ENCODE measurements at regions not wholly inside any gene's neighbourhood (a gene's known extent, or its start where the extent isn't known, plus 50 kb on each side); places are given as distances from the start of the nearest gene placed in this dataset.
"Not testable (repeated sequence)": the region's sequence is repeated elsewhere in the genome, so short reads cannot be mapped to it uniquely, and the experiment has no call there.

GRCh38 chr9:64499541-64499940 lies 785.5 kb downstream of the FOXD4L5 start:
- DNase-seq (ENCODE audit: low spot score): not testable (repeated sequence)

GRCh38 chr9:64498409-64498808 lies 786.6 kb downstream of the FOXD4L5 start:
- DNase-seq (ENCODE audit: low spot score): not testable (repeated sequence)

- not testable (repeated sequence) for DNase-seq (ENCODE audit: low spot score)
Measured at GRCh38 chr9:64488544-64488943, 796.5 kb downstream of the FOXD4L5 start.

- not testable (repeated sequence) for DNase-seq (ENCODE audit: low spot score)
Measured at GRCh38 chr9:64486067-64486466, 798.9 kb downstream of the FOXD4L5 start.

GRCh38 chr9:64479095-64479494 lies 805.9 kb downstream of the FOXD4L5 start:
- not testable (repeated sequence) for DNase-seq (ENCODE audit: low spot score)

DNA sequence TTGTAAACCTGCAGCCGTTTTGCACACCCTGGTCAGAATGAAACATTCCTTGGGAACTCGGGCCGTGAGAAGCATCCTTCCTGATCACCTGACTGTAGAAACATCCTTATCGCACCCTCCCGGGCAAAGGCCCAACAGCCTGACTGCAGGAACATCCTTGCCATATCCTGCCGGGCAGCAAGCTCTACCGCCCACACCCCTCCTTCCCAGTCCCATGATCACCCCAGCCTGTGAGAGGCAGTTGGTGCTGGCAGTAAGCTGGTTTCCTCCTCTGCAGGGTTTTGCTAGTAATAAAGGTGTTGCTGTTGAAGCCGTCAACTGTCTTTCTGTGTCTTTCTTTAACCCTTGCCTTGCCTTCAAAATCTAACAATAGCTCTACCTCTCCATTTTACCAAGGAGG lies 816.1 kb downstream of the FOXD4L5 start:
- DNase-seq (ENCODE audit: low spot score): not testable (repeated sequence)

DNA sequence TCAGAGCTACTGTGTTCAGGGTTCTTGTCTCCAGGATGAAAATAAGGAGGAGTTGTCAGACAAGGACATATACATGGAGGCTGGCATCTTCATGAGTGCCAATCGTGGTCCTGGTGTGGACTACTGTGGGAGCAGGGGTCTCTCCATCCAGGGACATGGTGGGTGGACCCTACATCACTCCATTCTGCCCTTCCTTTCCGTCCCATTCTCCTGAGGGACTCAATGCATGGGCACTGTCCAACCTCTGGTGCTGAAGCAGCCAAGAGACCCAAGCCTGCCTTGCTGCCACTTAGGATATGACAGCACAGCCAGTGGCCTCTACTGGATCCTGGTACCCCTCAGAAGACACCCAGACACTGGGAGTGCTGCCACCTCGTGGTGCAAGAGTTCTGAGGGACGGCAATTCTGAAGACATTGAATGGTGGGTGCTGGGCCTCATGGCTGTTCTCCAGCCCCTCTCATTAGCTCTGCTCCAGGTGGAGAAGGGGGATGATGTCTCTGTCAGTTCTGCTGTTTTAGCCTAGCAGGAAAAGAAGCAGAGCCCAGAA lies 818.9 kb downstream of the FOXD4L5 start:
- DNase-seq (ENCODE audit: low spot score): not testable (repeated sequence)

- not testable (repeated sequence) for DNase-seq (ENCODE audit: low spot score)
Measured at GRCh38 chr9:64461885-64462284, 823.1 kb downstream of the FOXD4L5 start.

DNA sequence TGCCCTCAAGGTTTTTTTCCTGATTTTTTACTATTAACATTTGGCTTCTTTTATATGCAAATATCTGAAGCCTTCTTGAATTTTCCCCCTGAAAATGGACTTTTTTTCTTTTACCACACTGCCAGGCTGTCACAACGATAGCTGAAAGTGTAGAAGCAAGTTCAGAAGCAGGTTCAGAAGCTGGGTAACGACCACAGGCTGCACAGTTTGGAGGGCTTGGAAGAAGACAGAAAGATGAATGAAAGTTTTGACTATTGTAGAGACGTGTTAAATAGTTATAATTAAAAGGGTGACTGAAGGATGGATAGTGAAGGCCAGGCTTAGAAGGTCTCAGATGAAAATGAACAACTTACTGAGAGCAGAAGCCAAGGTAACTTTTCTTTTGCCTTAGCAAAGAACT lies 826.4 kb downstream of the FOXD4L5 start:
- DNase-seq (ENCODE audit: low spot score): not testable (repeated sequence)

DNA sequence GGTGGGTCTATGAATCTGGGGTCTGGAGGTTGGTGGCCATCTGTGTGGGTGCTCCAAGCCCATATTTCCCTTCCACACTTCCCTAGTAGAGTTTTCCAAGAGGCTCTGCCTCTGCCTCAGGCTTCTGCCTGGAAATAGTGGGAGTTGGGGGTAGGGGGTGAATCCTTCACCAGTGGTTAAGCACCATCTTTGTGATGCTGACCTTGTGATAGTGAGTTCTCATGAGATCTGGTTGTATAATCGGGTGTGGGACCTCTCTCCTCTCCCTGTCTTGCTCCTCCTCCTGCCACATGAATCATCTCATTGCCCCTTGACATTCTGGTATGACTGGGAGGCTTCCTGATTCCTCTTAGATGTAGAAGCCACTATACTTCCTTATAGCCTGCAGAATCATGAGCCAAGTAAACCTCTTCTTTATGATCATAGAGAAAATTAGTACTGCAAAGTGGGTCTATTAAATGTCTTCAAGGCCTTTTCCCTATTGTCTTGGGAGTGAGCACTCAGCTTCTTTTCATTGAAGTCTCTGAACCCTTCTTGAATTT lies 829.8 kb downstream of the FOXD4L5 start:
- DNase-seq (ENCODE audit: low spot score): peak; percentile 4

GRCh38 chr9:64452134-64452533 lies 832.9 kb downstream of the FOXD4L5 start:
- not testable (repeated sequence) for DNase-seq (ENCODE audit: low spot score)

- not testable (repeated sequence) for DNase-seq (ENCODE audit: low spot score)
Measured at GRCh38 chr9:64450654-64451053, 834.4 kb downstream of the FOXD4L5 start.

DNA sequence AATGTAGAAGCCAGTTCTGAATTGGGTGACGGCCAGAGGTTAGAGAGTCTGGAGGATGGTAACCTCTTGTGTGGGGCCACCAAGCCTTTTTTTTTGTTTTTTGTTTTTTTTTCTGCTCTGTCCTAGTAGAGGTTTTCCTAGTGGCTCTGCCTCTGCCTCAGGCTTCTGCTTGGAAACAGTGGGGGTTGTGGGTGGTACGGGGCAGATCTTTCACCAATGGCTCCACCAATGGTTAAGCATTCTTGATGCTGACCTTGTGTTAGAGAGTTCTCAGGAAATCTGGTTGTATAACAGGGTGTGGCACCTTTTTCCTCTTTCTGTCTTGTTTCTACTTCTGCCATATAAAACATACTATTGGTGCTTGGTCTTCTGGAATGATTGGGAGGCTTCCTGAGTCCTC lies 836.0 kb downstream of the FOXD4L5 start:
- DNase-seq (ENCODE audit: low spot score): not testable (repeated sequence)

- DNase-seq (ENCODE audit: low spot score): not testable (repeated sequence)
Measured at GRCh38 chr9:64444909-64445525, 840.0 kb downstream of the FOXD4L5 start.

DNA sequence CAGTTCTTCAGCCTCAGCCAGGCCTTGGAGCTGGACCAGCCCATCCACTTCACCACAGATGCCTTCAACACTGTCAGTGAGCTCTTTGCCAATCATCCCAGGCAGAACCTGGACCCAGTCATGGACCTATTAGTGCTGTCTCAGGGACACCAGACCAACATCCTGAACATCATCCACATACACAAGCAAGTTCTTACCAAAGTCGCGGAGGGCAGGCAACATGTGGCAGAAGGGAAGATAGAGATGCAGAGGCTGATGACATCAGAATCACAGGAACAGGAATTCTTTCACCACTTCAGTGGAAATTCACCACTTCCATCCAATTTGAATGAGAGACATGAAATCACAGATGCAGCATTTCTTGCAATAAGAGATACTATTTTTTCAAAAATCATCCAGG lies 845.3 kb downstream of the FOXD4L5 start:
- DNase-seq (ENCODE audit: low spot score): not testable (repeated sequence)

Measured in kidney tubule cell (primary cell).